GM18526 (cell line): ENCODE measurements at regions not wholly inside any gene's neighbourhood (a gene's known extent, or its start where the extent isn't known, plus 50 kb on each side); places are given as distances from the start of the nearest gene placed in this dataset.

Experiments
- POLR2A ChIP-seq: IDR thresholded peaks from 3 replicates; pipeline ENCODE4 v1.6.1; 2011; ENCODE audit not compliant: insufficient read length; ENCODE audit errors: extremely low read depth

- no peak for TF ChIP-seq POLR2A
These were observed 497.5 kb downstream of the COG6 start for GRCh38 chr13:40152922-40153321.

- TF ChIP-seq POLR2A = no peak
These were observed 498.1 kb downstream of the COG6 start for GRCh38 chr13:40153516-40153915.

- TF ChIP-seq POLR2A = no peak
These were observed 499.7 kb downstream of the COG6 start for GRCh38 chr13:40155201-40155600.

GRCh38 chr13:40158218-40158617 lies 502.8 kb downstream of the COG6 start:
- TF ChIP-seq POLR2A = no peak

- TF ChIP-seq POLR2A = no peak
These were observed 503.3 kb downstream of the COG6 start for GRCh38 chr13:40158757-40159156.

GRCh38 chr13:40159736-40160135 lies 504.3 kb downstream of the COG6 start:
- no peak for TF ChIP-seq POLR2A

- TF ChIP-seq POLR2A = no peak
These were observed 505.3 kb downstream of the COG6 start for GRCh38 chr13:40160618-40161350.

GRCh38 chr13:40161351-40161810 lies 505.1 kb downstream of the FOXO1 start:
- no peak for TF ChIP-seq POLR2A

- no peak for TF ChIP-seq POLR2A
These were observed 504.5 kb downstream of the FOXO1 start for GRCh38 chr13:40161931-40162330.

- TF ChIP-seq POLR2A = no peak
These were observed 503.1 kb downstream of the FOXO1 start for GRCh38 chr13:40163066-40164000.

- TF ChIP-seq POLR2A = no peak
These were observed 502.3 kb downstream of the FOXO1 start for GRCh38 chr13:40164133-40164532.

- TF ChIP-seq POLR2A = no peak
These were observed 501.0 kb downstream of the FOXO1 start for GRCh38 chr13:40165316-40165932.

- no peak for TF ChIP-seq POLR2A
These were observed 499.1 kb downstream of the FOXO1 start for GRCh38 chr13:40167327-40167726.

GRCh38 chr13:40168425-40169166 lies 497.8 kb downstream of the FOXO1 start:
- TF ChIP-seq POLR2A = no peak

- TF ChIP-seq POLR2A = no peak
These were observed 497.0 kb downstream of the FOXO1 start for GRCh38 chr13:40169476-40169875.
